ENCODE measurements at regions not wholly inside any gene's neighbourhood (a gene's known extent, or its start where the extent isn't known, plus 50 kb on each side); places are given as distances from the start of the nearest gene placed in this dataset.

- Histone ChIP-seq H3K27me3 (ENCODE audit: control insufficient read depth in 1 of 2, insufficient read depth in 2 of 2, low read length in 2 of 2) (no peaks in the 10 kb centered on the region), H3K4me3 (ENCODE audit: low read depth in 1 of 2, low read length in 2 of 2) (no peak overlapping the region), H3K4me1 (ENCODE audit: control insufficient read depth in 1 of 2, insufficient read depth in 2 of 2, low read length in 2 of 2) (peaks cover 0 to 3% of the 10 kb centered on the region in 2 donors), H3K36me3 (ENCODE audit: control insufficient read depth in 1 of 2, insufficient read depth in 2 of 2, low read length in 2 of 2) (no peaks in the 10 kb centered on the region), H3K9ac (ENCODE audit: low read depth in 1 of 2, low read length in 2 of 2) (no peak overlapping the region), H3K27ac (ENCODE audit: low read depth, low read length) (no peak overlapping the region), H3K9me3 (ENCODE audit: control insufficient read depth in 1 of 2, low read length in 2 of 2) (no peaks in the 10 kb centered on the region)
These were observed 97.8 kb downstream of the GATA6 start for GRCh38 chr18:22267225-22267624.

DNA sequence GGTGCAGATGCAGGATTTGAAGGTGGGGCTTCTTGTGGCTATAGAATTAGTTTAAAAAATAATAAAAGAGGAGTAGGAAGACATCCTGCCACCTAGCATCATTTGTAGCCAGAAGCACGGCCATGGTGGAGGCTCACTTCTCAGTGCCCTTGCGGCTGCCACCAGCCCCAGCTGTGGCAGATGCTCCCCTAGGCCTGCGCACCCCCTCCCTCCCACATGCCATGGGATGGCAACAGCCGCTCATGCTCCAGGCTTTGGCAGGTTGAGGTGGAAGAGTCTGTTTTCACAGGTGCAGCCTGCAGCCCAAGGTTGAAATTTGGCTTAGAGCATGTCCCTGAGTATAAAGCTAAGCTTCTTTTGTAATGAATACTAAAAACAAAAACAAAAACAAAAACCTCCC is 96.4 kb downstream of the GATA6 start:
- Histone ChIP-seq H3K27ac (ENCODE audit: low read depth, low read length) (no peak overlapping the region), H3K4me3 (ENCODE audit: low read depth in 1 of 2, low read length in 2 of 2) (no peak overlapping the region), H3K9me3 (ENCODE audit: control insufficient read depth in 1 of 2, low read length in 2 of 2) (no peaks in the 10 kb centered on the region), H3K9ac (ENCODE audit: low read depth in 1 of 2, low read length in 2 of 2) (no peak overlapping the region), H3K4me1 (ENCODE audit: control insufficient read depth in 1 of 2, insufficient read depth in 2 of 2, low read length in 2 of 2) (peaks cover 0 to 3% of the 10 kb centered on the region in 2 donors), H3K36me3 (ENCODE audit: control insufficient read depth in 1 of 2, insufficient read depth in 2 of 2, low read length in 2 of 2) (no peaks in the 10 kb centered on the region), H3K27me3 (ENCODE audit: control insufficient read depth in 1 of 2, insufficient read depth in 2 of 2, low read length in 2 of 2) (no peaks in the 10 kb centered on the region)

DNA sequence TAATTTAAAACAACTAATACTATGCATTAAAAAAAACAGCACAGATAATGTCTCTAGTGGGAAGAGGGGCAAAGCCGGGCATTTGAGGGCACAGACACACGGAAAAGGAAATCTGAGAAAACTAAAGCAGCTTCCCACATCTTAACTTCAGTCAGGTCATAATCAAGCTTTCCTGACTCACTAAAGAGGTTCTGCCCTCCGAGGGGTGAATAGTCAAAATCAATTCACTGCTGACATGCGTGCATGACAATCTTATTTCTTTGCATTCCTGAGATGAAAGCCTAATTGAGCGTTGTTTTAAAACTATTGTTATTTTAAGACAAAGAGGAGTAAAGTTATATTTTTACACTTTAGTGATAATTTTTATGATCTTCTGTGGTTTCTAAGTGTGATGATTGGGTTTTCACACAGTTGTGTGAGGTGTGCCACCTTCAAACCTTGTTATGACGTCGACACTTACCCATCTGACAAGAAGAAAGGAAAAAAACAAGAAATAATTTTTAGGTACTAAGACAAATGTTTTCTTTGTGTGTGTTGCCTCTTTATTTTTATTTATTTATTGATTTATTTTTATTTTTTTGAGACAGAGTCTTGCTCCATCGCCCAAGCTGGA is 90.9 kb downstream of the GATA6 start:
- no peaks in the 10 kb centered on the region for H3K9me3 ChIP-seq (ENCODE audit: control insufficient read depth in 1 of 2, low read length in 2 of 2)
- no peaks in the 10 kb centered on the region for H3K36me3 ChIP-seq (ENCODE audit: control insufficient read depth in 1 of 2, insufficient read depth in 2 of 2, low read length in 2 of 2)
- no peak overlapping the region for H3K9ac ChIP-seq (ENCODE audit: low read depth in 1 of 2, low read length in 2 of 2)
- H3K4me1 ChIP-seq (ENCODE audit: control insufficient read depth in 1 of 2, insufficient read depth in 2 of 2, low read length in 2 of 2), result no peaks in the 10 kb centered on the region
- no peak overlapping the region for H3K27ac ChIP-seq (ENCODE audit: low read depth, low read length)
- no peaks in the 10 kb centered on the region for H3K27me3 ChIP-seq (ENCODE audit: control insufficient read depth in 1 of 2, insufficient read depth in 2 of 2, low read length in 2 of 2)
- no peak overlapping the region for H3K4me3 ChIP-seq (ENCODE audit: low read depth in 1 of 2, low read length in 2 of 2)

- no peaks in the 10 kb centered on the region for H3K9me3 ChIP-seq (ENCODE audit: control insufficient read depth in 1 of 2, low read length in 2 of 2)
- H3K4me3 ChIP-seq (ENCODE audit: low read depth in 1 of 2, low read length in 2 of 2), result no peak overlapping the region
These were observed 87.7 kb downstream of the GATA6 start for GRCh38 chr18:22257022-22257543.

DNA sequence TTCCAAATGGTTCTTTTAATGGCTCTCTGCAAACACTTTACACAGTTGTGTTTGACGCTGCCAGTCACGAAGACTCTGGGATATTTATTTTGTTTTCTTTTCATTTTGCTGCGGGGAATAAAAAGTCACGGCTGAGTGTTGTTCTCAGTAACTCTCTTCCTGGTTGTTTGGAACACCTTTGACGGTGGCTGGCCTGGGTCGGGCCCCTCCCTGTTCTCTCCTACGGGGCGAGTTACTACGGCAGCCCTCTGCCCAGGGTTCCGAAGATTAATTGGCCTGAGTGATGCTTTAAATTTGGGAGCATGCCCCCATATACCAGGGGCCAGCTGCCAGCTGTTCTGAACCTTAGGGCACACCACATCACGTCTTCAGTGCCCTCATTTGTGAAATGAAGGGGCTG is 84.7 kb downstream of the GATA6 start:
- Histone ChIP-seq H3K27ac (ENCODE audit: low read depth, low read length) (no peak overlapping the region), H3K9me3 (ENCODE audit: control insufficient read depth in 1 of 2, low read length in 2 of 2) (no peaks in the 10 kb centered on the region), H3K36me3 (ENCODE audit: control insufficient read depth in 1 of 2, insufficient read depth in 2 of 2, low read length in 2 of 2) (no peaks in the 10 kb centered on the region), H3K4me1 (ENCODE audit: control insufficient read depth in 1 of 2, insufficient read depth in 2 of 2, low read length in 2 of 2) (peaks cover 10 to 15% of the 10 kb centered on the region in 2 donors), H3K9ac (ENCODE audit: low read depth in 1 of 2, low read length in 2 of 2) (no peak overlapping the region), H3K4me3 (ENCODE audit: low read depth in 1 of 2, low read length in 2 of 2) (no peak overlapping the region), H3K27me3 (ENCODE audit: control insufficient read depth in 1 of 2, insufficient read depth in 2 of 2, low read length in 2 of 2) (no peaks in the 10 kb centered on the region)

More at GRCh38 chr18:22257022-22257543, 87.7 kb downstream of the GATA6 start:
- Histone ChIP-seq H3K27ac (ENCODE audit: low read depth, low read length) (no peak overlapping the region), H3K9ac (ENCODE audit: low read depth in 1 of 2, low read length in 2 of 2) (no peak overlapping the region), H3K4me1 (ENCODE audit: control insufficient read depth in 1 of 2, insufficient read depth in 2 of 2, low read length in 2 of 2) (peaks cover 0 to 4% of the 10 kb centered on the region in 2 donors), H3K27me3 (ENCODE audit: control insufficient read depth in 1 of 2, insufficient read depth in 2 of 2, low read length in 2 of 2) (no peaks in the 10 kb centered on the region), H3K36me3 (ENCODE audit: control insufficient read depth in 1 of 2, insufficient read depth in 2 of 2, low read length in 2 of 2) (no peaks in the 10 kb centered on the region)

DNA sequence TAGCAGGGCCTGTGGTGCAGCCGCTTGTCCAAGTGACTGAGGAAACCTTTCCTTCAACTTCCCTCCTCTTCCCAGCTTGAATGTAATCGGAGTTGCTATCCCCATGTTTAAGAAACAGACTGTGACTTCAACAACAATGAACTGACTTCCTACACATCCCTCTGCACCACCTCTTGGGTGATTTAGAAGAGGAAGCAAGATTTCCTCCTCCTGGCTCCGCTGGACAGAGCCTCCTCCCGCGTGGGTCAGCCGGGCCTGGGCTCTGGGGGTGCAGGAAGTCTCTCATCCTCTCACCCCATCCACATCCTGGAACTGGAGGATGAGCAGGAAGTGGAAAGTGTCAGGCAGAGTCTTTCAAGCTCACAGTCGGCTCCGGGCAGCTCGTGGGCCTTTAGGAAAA is 84.3 kb downstream of the GATA6 start:
- no peaks in the 10 kb centered on the region for H3K27me3 ChIP-seq (ENCODE audit: control insufficient read depth in 1 of 2, insufficient read depth in 2 of 2, low read length in 2 of 2)
- no peak overlapping the region for H3K9ac ChIP-seq (ENCODE audit: low read depth in 1 of 2, low read length in 2 of 2)
- H3K36me3 ChIP-seq (ENCODE audit: control insufficient read depth in 1 of 2, insufficient read depth in 2 of 2, low read length in 2 of 2), result no peaks in the 10 kb centered on the region
- H3K4me3 ChIP-seq (ENCODE audit: low read depth in 1 of 2, low read length in 2 of 2), result no peak overlapping the region
- no peaks in the 10 kb centered on the region for H3K9me3 ChIP-seq (ENCODE audit: control insufficient read depth in 1 of 2, low read length in 2 of 2)
- peaks cover 10 to 15% of the 10 kb centered on the region in 2 donors for H3K4me1 ChIP-seq (ENCODE audit: control insufficient read depth in 1 of 2, insufficient read depth in 2 of 2, low read length in 2 of 2)
- H3K27ac ChIP-seq (ENCODE audit: low read depth, low read length), result no peak overlapping the region

- no peak overlapping the region for H3K9ac ChIP-seq (ENCODE audit: low read depth in 1 of 2, low read length in 2 of 2)
- no peaks in the 10 kb centered on the region for H3K9me3 ChIP-seq (ENCODE audit: control insufficient read depth in 1 of 2, low read length in 2 of 2)
- H3K36me3 ChIP-seq (ENCODE audit: control insufficient read depth in 1 of 2, insufficient read depth in 2 of 2, low read length in 2 of 2), result no peaks in the 10 kb centered on the region
- no peak overlapping the region for H3K4me3 ChIP-seq (ENCODE audit: low read depth in 1 of 2, low read length in 2 of 2)
- H3K27ac ChIP-seq (ENCODE audit: low read depth, low read length), result no peak overlapping the region
- peaks cover 10 to 15% of the 10 kb centered on the region in 2 donors for H3K4me1 ChIP-seq (ENCODE audit: control insufficient read depth in 1 of 2, insufficient read depth in 2 of 2, low read length in 2 of 2)
- no peaks in the 10 kb centered on the region for H3K27me3 ChIP-seq (ENCODE audit: control insufficient read depth in 1 of 2, insufficient read depth in 2 of 2, low read length in 2 of 2)
These were observed 83.8 kb downstream of the GATA6 start for GRCh38 chr18:22253156-22253555.

Data from duodenal mucosa (tissue), 2 donors.